HG03342 (cell line): ENCODE measurements at regions not wholly inside any gene's neighbourhood (a gene's known extent, or its start where the extent isn't known, plus 50 kb on each side); places are given as distances from the start of the nearest gene placed in this dataset.
"Not testable (repeated sequence)": the region's sequence is repeated elsewhere in the genome, so short reads cannot be mapped to it uniquely, and the experiment has no call there.

ENCODE experiments used
- ATAC-seq: cut with Tn5 transposase; IDR thresholded peaks from one replicate; pipeline ENCODE4 v1.9.1; 2021; ENCODE audit warnings: mild to moderate bottlenecking, moderate library complexity; ENCODE audit not compliant: unreplicated experiment

DNA sequence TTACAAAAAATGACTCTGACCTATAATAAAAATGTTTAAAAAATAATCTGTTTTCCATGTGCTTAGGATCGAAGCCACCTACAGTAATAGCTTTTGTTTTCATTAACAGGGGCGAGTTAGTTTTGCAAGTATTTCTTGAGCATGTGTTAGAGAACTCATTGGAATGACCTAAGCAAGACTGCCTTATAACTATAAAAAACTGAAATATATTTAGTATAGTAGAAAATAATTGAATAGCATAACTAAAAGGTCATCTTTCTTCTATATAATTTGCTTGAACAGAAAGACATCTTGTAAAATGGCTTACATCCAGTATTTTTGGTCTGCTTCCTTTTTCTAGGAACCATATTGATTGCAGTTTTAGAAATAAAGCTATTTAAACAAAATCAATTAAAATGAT lies 241.5 kb upstream of the NRIP1 start:
- ATAC-seq: no peak

DNA sequence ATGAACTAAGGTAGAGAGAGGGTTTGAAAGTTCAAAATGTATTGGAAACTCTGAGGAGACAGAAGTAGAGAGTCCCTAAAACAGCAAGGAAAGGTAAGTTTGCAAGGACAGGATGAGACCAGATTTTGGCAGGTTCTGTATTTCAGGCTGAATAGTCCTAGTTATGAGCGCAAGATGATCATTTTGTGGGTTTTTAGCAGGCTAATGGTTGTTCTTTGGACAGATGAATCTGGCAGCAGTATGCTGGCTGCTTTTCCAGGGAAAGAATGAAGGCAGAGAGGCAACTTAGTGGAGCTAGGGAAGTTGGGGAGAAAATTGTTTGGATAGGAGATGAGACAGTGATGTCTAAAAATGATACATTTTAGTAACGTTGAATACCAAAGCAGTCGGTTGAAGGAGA lies 243.5 kb upstream of the NRIP1 start:
- ATAC-seq: no peak

DNA sequence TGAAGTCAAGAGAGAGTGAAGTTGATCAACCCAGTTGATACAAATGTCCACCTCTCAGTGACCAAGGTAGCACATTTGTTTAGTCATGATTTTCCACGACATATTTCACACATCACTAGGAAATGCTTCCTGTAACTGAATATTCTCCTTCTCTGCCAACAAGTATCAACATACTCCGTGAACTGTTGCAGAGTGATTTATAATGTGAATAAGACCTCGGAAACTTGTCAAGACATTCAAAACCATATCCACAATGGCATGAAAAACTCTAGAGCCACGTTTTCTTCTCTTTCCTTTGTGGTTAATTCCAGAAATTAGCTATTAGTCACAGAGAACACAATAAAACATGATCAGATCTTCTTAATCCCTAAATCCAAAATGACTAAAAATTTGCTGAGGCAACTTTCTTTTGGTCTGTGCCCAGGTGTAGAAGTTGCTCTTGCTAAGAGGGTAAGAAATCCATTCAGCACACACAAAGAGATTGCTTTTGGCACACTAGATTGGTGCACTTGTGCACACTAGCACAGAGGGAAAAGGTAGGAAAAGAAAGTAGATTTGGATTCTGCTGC lies 244.3 kb upstream of the NRIP1 start:
- ATAC-seq: no peak

DNA sequence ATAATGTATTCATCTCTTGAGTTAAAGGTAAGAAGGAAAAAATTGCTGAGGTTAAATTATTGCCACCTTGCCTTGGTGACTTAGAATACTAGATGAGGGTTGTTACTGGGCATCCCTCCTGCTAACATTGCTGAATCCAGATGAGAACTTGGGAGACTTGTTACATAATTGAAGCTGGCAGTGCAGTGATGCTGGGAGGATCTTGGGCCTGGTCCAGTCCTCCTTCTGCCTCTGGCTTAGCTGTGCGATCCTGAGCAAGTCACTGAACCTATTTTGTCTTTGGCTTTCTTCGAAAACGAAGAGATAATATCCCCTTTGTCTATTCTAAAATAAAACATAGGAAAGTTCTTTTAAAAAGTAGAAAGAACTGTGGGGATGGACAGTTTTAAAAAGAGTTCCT lies 244.9 kb upstream of the NRIP1 start:
- ATAC-seq: no peak

DNA sequence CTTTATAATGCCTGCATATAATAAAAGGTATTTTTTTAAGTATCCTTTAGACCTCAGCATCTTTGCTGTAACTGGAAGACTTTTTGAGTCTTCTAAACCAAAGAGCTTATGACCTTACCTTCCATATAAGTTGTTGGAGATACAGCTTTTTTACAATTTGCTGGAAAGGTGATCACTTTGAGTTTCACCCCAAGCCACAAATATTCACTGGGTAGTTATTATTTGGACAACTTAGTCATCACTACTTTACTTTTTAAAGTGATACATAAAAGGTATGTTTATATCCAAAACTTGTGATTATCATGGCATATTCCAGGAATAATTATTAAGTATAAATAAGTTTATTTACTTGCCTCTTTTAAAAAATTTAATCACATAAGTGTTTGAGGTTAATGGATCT lies 246.7 kb upstream of the NRIP1 start:
- ATAC-seq: no peak

DNA sequence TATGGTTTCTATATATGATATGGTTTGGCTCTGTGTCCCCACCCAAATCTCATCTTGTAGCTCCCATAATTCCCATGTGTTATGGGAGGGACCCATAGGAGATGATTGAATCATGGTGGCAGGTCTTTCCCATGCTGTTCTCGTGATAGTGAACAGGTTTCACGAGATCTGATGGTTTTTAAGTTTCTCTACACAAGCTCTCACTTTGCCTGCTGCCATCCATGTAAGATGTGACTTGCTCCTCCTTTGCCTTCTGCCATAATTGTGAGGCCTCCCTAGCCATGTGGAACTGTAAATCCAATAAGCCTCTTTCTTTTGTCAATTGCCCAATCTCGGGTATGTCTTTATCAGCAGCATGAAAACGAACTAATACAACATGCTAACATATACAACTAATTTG lies 252.2 kb upstream of the NRIP1 start:
- not testable (repeated sequence) for ATAC-seq

DNA sequence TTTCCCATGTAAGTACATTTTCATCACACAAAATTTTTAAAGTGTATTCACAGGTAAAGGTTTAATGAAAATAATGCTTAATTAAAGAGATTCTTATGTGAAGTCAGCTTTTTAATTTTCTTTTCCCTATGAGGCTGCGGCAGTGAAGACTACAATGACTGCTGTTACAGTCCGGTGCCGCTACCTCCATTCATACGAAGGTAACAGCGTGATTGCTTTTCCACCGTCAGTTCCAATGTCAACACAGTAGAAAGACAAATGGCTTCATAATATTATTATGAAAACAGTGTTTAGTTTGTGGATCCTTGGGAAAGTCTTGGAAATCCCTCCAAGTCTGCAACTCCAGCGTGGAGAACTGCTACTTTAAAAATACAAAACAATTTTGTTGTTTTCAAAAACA lies 254.9 kb upstream of the NRIP1 start:
- no peak for ATAC-seq

DNA sequence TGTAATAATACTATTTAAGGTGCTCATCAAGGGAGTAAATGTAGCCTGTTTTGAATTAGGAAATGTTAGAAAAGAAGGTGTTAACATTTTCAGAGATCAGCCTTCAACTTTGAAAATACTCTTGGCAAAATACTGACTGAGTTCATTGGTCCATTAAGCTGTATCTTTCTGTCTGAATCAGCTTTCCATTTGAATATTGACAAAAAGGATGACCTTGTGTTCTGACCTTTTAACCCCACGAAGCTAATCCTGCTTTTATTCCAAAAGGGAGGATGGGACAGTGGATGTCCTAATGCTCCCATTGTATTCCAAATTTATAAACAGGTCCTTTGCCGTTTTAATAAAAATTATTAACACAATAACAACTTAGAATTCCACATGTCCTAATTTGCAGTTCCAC lies 259.7 kb upstream of the NRIP1 start:
- ATAC-seq: no peak

DNA sequence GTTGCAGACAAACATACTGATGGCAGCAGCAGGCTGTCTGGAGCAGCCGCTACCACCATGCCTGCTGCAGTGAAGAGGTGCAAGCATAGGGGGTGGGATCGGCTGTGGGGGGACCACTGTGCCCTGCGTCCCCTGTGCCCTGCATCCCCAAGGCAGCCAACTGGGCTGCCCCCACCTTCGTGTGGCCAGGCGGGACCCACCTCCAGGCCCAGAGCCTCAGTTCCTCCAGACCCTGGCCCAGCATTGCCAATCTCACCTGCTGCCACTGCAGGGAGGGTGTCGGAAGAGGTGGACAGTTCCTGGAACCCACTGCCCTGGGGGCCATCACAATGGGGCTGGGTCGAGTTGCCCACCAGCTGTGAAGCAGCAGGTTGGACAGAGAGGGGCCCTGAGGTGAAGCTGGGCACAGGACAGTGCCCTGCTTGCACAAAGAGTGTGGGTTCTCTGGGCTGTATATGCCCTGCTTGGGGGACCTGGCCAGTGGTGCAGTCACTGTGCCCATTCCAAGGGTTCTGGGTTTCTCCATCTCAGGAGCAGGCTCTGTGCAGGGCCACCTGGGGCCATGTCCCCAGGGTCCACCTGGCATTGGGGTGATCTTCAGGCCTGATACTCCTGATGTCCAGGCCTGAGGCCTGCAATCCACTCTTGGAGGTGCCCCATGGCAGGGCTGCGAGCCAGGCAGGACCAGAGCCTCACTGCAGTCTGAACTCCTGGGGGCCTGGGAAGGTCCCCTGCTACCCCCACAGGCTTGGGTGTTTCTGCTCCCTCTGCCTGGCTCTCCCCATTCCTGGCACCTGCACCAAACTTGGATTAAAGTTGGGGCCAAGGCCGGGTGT lies 261.4 kb upstream of the NRIP1 start:
- ATAC-seq: no peak

DNA sequence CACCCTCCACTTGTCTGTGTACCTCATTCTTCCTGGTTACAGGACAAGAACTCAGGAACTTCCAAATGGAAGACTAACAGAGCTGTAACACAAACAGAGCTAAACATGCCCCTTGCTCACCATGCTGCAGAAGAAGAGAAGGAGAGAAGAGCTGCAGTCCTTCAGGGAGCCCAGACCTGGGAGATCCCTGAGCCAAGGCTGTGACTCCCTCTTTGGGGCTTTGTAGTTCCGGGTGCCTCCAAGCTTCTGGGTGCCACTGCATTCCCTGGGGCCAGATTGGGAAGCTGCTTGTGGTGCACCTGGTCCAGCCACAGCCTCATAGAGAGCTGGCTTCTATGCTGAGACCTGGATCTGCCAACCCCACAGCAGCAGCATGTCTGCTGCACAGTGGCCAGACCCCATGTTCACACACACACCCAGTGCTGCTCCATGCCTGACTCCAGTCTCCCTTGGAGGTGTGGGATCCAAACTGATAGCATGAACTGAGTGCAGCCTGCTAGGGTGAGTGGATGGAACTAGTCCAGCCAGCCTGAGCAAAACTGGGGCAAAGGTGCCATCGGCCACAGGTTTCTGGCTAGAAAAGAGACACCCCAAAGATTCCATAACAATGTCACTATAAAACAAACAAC lies 263.0 kb upstream of the NRIP1 start:
- no peak for ATAC-seq

DNA sequence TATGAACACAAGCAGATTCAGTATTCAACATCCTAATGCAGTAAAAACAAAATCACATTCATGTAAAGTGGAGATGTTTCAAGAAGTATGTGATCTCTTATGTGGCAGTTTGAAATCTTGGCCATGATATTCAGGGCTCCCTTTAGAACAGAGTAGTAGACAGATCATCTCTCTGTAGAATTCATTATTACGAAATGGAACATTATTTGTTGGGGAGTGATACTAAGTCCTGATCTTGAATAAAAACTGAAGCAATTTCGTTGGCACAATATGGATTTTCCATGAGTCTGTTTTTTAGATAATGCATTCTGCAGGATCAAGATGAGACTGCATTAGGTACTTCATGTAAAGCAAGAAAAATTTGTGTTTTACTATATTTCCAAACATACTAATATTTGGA lies 264.4 kb upstream of the NRIP1 start:
- ATAC-seq: no peak

DNA sequence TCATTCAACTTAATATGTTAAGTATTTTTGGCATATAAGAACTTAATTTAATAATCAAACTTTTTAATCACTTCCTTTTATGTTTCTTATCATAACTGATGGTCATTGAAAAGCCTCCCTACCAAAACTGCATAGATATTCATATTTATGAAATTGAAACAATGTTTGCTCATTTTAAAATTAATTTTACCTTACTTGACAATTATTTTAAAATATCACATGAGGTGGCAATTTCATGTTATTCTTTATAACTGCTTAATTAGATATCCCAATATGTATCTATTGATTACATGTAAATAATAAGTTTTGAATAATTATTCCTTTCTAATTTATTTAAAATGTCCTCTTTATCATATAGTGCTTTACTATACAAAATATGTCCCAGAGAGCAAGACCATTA lies 266.1 kb upstream of the NRIP1 start:
- no peak for ATAC-seq

DNA sequence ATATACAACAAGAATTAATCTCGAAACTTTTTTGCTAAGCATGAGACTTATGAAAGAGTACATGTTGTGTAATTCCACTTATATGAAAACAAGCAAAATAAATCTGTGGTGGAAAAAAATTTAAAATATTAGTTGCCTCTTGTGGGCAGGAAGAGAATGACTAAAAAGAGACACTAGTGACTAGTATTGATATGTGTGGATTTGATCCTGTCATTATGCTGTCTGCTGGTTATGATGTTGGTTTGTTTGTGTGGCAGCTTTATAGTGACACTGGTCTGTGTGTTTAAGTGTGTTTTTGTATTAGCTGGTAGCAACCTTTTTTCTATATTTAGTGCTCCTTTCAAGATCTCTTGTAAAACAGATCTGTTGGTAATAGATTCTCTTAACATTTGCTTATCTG lies 267.8 kb upstream of the NRIP1 start:
- no peak for ATAC-seq

DNA sequence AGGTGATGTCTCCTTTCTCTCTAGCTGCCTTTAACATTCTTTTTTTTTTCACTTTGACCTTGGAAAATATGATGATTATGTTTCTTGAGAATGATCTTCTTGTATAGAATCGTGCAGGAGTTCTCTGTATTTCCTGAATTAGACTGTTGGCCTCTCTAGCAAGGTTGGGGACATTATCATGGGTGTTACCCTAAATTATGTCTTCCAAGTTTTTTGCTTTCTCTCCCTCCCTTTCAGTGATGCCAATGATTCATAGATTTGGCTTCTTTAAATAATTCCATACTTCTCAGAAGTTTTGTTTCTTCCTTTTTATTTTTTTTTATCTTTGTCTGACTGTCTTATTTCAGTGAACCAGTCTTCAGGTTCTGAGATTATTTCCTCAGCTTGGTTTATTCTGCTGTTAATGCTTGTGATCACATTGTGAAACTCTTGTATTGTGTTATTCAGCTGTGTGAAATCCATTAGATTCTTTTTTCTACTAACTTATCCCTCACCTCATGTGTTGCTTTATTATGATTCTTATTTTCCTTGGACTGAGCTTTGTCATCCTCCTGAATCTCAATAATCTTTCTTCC lies 268.4 kb upstream of the NRIP1 start:
- no peak for ATAC-seq

DNA sequence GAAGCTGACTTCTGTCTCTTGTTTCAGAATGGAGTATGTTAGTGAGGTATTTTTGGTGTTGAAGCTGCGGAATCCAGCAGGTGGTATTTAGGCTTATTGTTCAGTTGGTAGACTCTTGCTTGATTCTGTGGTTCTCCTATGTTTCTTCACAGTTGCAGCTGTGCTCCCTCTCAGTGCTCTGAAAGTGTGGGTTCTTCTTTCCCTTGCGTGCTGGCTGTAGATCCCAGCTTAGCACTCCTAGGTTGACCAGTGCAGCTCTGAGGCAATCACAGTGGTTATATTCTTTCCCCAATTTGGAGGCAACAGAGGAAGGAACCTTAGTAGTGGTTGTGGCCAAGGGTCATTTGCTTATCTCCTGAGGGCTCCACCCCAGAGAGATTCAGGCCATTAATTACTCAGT lies 269.2 kb upstream of the NRIP1 start:
- ATAC-seq: no peak

DNA sequence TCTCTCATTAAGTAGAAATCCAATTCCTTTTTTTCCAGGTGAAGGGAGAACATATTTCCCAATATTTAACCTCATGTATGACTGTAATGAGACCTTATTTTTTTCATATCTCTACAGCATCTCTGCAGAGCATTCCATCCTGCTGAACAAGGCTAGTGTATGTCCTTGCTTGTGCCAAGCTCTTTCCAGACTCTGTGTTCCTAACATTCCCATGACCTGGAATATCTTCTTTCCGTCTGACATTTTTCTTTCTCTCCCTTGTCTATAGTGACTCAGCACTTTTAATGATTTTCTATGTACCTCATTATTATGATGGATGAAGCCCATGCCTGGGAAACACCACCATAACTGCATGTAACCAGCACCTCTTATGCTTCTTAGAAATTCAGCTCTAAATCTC lies 278.3 kb upstream of the NRIP1 start:
- ATAC-seq: no peak

DNA sequence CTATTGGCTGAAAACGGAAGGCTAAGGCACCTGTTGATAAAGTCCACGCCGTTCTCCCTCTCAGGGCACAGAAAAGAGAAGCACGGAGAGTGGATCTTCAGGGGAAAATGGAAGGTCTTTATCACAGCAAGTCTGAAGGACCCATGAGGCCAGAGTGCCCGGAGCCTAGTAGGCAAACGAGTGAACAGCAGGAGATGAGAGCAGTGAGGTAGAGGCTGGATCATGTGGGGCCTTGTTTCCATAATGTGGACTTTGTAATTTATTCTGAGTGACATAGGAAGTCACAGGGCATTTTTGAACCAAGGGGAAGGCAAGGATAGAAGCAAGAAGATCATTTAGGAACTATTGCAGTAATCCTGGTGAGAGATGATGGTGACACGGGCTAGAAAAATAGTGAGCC lies 287.2 kb upstream of the NRIP1 start:
- ATAC-seq: no peak

DNA sequence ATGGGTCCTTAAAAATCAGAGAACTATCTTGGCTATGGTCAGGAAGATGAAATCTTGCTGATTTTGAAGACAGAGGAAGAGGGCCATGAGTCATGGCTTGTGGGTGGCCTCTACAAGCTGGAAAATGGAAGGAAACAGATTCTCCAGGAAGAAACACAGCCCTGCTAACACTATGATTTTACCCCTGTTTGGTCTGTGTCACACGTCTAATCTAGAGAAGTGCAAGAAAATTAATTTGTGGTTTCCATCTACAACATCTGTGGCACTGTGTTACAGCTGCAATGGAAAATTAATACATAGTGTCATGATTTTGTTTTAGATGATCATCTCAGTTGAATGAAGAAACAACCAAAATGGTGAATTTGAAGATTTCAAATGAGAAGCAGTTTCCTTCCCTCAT lies 288.7 kb upstream of the NRIP1 start:
- no peak for ATAC-seq

DNA sequence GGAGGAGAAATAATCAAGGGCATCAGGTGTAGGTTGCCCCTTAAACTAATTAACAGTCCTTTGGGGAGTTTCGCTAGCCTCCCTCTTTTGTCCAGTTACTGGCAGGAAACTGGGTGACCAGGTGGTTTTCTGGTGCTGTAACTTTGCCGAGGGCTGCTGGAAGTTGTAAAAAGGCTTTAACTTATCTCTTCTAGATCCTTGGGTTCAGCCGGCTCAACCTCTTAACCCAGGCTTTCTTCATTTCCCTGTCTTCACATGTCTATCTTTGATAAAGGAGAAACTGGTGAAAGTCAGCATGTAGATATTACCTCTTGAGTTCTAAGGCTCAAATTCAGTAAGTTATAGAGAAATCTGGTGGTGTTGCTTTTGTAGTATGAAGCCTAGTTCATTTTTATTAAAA lies 289.7 kb upstream of the NRIP1 start:
- no peak for ATAC-seq

DNA sequence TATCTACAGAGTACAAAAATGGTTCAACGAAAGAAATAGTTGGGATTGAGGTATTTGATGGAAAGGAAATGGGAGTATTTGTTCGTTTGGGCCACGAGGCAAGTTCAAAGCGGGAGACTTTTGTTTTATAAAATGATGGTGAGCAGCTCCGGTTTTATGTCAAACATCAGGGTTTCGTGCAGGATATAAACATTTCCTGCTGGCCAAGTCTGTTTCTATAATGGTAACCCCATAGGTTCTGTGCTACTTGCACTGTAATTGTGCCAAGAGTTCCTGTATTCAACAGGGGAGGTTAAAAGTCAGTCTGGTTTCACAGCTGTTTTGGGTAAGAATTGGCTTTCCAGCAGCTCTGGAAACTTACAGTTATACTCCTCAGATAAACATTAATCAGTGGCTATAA lies 290.3 kb upstream of the NRIP1 start:
- no peak for ATAC-seq

DNA sequence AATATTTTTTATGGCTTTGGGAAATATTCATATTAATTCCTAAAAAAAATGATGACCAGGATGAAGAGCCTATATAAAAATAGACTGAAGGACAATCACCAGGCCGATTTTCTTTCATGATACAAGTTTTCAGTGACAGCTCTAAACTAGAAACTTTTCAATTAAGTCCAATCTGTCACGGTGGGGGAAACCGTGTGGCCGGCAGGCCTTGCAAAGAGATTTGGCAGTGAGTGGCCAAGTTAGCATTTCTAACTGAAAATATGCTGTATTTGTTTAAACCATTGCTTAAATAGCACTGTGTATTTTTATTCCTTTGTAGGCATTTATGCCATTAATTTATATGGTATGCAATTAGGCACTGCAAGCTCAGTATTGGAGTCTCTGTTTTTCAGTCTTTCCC lies 294.5 kb upstream of the NRIP1 start:
- no peak for ATAC-seq

DNA sequence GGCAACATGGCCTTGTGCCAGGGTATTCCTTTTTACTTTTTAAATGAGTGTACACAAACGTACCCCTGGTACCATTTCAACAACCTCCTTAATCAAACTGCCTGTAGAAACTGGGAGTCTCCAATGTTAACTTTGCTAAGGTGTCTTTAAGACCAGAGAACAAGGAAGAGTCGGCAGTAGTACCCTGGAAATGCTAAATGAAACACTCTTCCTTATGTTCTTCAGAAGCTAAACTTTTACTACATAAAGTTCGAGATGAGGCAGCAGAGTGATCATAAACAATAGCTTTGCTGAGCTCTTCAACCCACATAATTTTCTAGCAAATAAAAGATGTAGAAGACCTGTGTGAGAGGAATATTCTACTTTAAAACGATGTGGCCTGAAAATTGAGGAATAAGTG lies 297.7 kb upstream of the NRIP1 start:
- no peak for ATAC-seq
